ENCODE measurements at regions not wholly inside any gene's neighbourhood (a gene's known extent, or its start where the extent isn't known, plus 50 kb on each side); places are given as distances from the start of the nearest gene placed in this dataset.

DNA sequence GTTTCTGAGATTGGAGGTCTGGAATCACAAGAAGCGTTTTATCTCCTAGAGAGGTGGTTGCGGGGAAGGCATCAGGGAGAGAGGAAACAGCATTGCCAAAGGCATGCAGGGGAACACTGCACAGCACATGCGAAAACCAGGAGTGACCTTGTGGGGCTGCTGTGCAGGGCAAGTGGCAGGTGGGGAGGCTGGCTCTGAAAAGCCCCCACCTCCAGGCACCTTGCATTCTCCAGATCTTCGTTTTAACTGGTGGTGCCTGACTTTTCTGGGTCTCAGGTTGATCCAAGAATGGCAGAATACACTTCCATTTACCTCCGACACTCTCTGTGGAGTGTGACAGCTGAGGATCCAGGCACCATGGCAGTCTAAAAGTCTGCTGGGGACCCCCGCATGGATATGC is 209.4 kb upstream of the LEF1 start:
- TF ChIP-seq, protein P1, sequence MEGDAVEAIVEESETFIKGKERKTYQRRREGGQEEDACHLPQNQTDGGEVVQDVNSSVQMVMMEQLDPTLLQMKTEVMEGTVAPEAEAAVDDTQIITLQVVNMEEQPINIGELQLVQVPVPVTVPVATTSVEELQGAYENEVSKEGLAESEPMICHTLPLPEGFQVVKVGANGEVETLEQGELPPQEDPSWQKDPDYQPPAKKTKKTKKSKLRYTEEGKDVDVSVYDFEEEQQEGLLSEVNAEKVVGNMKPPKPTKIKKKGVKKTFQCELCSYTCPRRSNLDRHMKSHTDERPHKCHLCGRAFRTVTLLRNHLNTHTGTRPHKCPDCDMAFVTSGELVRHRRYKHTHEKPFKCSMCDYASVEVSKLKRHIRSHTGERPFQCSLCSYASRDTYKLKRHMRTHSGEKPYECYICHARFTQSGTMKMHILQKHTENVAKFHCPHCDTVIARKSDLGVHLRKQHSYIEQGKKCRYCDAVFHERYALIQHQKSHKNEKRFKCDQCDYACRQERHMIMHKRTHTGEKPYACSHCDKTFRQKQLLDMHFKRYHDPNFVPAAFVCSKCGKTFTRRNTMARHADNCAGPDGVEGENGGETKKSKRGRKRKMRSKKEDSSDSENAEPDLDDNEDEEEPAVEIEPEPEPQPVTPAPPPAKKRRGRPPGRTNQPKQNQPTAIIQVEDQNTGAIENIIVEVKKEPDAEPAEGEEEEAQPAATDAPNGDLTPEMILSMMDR (IDR thresholded peaks at IDR 0.05), result no peak
- no peak for TF ChIP-seq POLR2A (IDR thresholded peaks at IDR 0.05)
